ENCODE measurements at regions not wholly inside any gene's neighbourhood (a gene's known extent, or its start where the extent isn't known, plus 50 kb on each side); places are given as distances from the start of the nearest gene placed in this dataset.
A peak's percentile ranks its signal among the peaks of the same experiment; 100 is the strongest.

DNA sequence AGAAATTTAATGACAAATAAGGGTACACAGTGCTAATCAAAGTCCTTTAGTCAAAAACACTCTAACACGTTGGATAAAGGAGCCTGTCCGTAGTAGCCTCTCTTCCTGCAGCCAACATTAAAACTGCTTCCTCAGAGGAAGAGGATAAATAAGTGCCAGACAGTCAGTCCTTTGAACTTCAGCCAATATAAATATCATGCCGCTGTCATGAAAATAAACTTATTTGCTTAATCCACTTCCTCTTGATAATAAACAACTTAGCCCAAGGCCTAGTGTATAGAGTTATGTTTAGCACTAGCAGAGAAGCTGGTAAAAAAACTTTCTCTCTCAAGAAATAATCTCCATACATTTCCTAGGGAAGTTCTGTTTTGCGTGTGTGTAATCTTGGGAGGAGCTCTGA lies 196.7 kb downstream of the HS3ST1 start:
- Mint-ChIP-seq H3K36me3 (ENCODE audit: low read depth) (peaks cover 24% of the 10 kb centered on the region), H3K9me3 (peaks cover 24% of the 10 kb centered on the region), H3K4me1 (peaks cover 43% of the 10 kb centered on the region), H3K27me3 (ENCODE audit: insufficient read depth) (no peaks in the 10 kb centered on the region), H3K4me3 (no peak overlapping the region), H3K27ac (no peak overlapping the region)
- H3K4me3 ChIP-seq (ENCODE audit: low read length): no peak overlapping the region
- no peaks in the 10 kb centered on the region for H3K36me3 ChIP-seq (ENCODE audit: control insufficient read depth, insufficient read depth, low read length)
- no peak overlapping the region for H3K9ac ChIP-seq (ENCODE audit: extremely low read depth, low read length, poor library complexity, severe bottlenecking)
- H3K4me1 ChIP-seq (ENCODE audit: control insufficient read depth, insufficient read depth, low read length): peaks cover 6% of the 10 kb centered on the region
- no peak for DNase-seq
- no peak overlapping the region for H3K27ac ChIP-seq (ENCODE audit: low read depth, low read length)
- H3K27me3 ChIP-seq (ENCODE audit: control insufficient read depth, insufficient read depth, low read length, poor library complexity, severe bottlenecking): no peaks in the 10 kb centered on the region
- H3K9me3 ChIP-seq (ENCODE audit: control insufficient read depth, low read length): peaks cover 14% of the 10 kb centered on the region
- 80 to 100% methylated on average over 2 to 3 of the region's 4 CpGs for WGBS, 2 experiments (ENCODE audit: insufficient coverage in 1 of 2, insufficient read length in 1 of 2)
- TF ChIP-seq, protein P1, sequence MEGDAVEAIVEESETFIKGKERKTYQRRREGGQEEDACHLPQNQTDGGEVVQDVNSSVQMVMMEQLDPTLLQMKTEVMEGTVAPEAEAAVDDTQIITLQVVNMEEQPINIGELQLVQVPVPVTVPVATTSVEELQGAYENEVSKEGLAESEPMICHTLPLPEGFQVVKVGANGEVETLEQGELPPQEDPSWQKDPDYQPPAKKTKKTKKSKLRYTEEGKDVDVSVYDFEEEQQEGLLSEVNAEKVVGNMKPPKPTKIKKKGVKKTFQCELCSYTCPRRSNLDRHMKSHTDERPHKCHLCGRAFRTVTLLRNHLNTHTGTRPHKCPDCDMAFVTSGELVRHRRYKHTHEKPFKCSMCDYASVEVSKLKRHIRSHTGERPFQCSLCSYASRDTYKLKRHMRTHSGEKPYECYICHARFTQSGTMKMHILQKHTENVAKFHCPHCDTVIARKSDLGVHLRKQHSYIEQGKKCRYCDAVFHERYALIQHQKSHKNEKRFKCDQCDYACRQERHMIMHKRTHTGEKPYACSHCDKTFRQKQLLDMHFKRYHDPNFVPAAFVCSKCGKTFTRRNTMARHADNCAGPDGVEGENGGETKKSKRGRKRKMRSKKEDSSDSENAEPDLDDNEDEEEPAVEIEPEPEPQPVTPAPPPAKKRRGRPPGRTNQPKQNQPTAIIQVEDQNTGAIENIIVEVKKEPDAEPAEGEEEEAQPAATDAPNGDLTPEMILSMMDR (conservative IDR thresholded peaks at IDR 0.05): no peak

- no peaks in the 10 kb centered on the region for H3K27me3 Mint-ChIP-seq (ENCODE audit: insufficient read depth)
- H3K9me3 Mint-ChIP-seq: peaks cover 22% of the 10 kb centered on the region
- peaks cover 14% of the 10 kb centered on the region for H3K9me3 ChIP-seq (ENCODE audit: control insufficient read depth, low read length)
- H3K36me3 Mint-ChIP-seq (ENCODE audit: low read depth): peaks cover 22% of the 10 kb centered on the region
- H3K27ac Mint-ChIP-seq: no peak overlapping the region
- H3K27me3 ChIP-seq (ENCODE audit: control insufficient read depth, insufficient read depth, low read length, poor library complexity, severe bottlenecking): no peaks in the 10 kb centered on the region
- H3K4me1 ChIP-seq (ENCODE audit: control insufficient read depth, insufficient read depth, low read length): peaks cover 6% of the 10 kb centered on the region
- peaks cover 43% of the 10 kb centered on the region for H3K4me1 Mint-ChIP-seq
- no peak overlapping the region for H3K9ac ChIP-seq (ENCODE audit: extremely low read depth, low read length, poor library complexity, severe bottlenecking)
- peak; percentile 62 for DNase-seq
- TF ChIP-seq, protein P1 (conservative IDR thresholded peaks at IDR 0.05): no peak
- H3K36me3 ChIP-seq (ENCODE audit: control insufficient read depth, insufficient read depth, low read length): no peaks in the 10 kb centered on the region
- WGBS, 2 experiments (ENCODE audit: insufficient coverage in 1 of 2, insufficient read length in 1 of 2): 53 to 60% methylated on average over 2 of the region's 2 CpGs
- H3K4me3 Mint-ChIP-seq: no peak overlapping the region
- H3K27ac ChIP-seq (ENCODE audit: low read depth, low read length): no peak overlapping the region
- H3K4me3 ChIP-seq (ENCODE audit: low read length): no peak overlapping the region
Observed at GRCh38 chr4:11230866-11231265, 197.8 kb downstream of the HS3ST1 start.

DNA sequence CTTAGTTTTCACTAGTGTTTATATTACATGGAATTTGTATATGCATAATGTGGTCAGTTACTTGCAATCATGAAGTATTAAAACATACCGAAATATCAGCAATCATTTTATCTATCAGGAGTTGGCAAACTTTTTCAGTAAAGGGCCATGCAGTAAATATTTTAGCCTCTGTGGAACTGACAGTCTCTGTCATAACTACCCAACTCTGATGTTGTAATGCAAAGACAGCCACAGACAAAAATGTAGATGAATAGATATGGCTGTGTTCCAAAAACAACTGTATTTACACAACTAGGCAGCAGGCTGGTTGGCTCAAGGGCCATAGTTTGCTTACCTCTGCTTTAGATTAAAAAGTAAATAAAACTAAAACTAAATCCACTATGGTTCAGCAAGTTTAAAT lies 200.2 kb downstream of the HS3ST1 start:
- no peak for DNase-seq
- Histone ChIP-seq H3K4me1 (ENCODE audit: control insufficient read depth, insufficient read depth, low read length) (peaks cover 6% of the 10 kb centered on the region), H3K9me3 (ENCODE audit: control insufficient read depth, low read length) (no peaks in the 10 kb centered on the region), H3K27me3 (ENCODE audit: control insufficient read depth, insufficient read depth, low read length, poor library complexity, severe bottlenecking) (no peaks in the 10 kb centered on the region), H3K27ac (ENCODE audit: low read depth, low read length) (no peak overlapping the region), H3K9ac (ENCODE audit: extremely low read depth, low read length, poor library complexity, severe bottlenecking) (no peak overlapping the region), H3K36me3 (ENCODE audit: control insufficient read depth, insufficient read depth, low read length) (no peaks in the 10 kb centered on the region), H3K4me3 (ENCODE audit: low read length) (no peak overlapping the region)
- H3K27ac Mint-ChIP-seq: no peak overlapping the region
- H3K27me3 Mint-ChIP-seq (ENCODE audit: insufficient read depth): no peaks in the 10 kb centered on the region
- H3K9me3 Mint-ChIP-seq: peaks cover 3% of the 10 kb centered on the region
- WGBS, 2 experiments (ENCODE audit: insufficient coverage in 1 of 2, insufficient read length in 1 of 2): 100% methylated on average over 1 of the region's 1 CpG; no CpG with 5 or more reads in 1 of the 2 experiments
- peaks cover 6% of the 10 kb centered on the region for H3K36me3 Mint-ChIP-seq (ENCODE audit: low read depth)
- TF ChIP-seq, protein P1 (conservative IDR thresholded peaks at IDR 0.05): no peak
- no peak overlapping the region for H3K4me3 Mint-ChIP-seq
- peaks cover 63% of the 10 kb centered on the region for H3K4me1 Mint-ChIP-seq
